WTC11 (cell line): ENCODE measurements at regions not wholly inside any gene's neighbourhood (a gene's known extent, or its start where the extent isn't known, plus 50 kb on each side); places are given as distances from the start of the nearest gene placed in this dataset.

Source experiments
- ESRRA ChIP-seq: sonication (generic); formaldehyde crosslinking; IDR thresholded peaks from 2 replicates; pipeline ENCODE4 v1.8.1; 2022; ENCODE audit warnings: mild to moderate bottlenecking, missing genetic modification reagents, borderline replicate concordance
- RORB ChIP-seq: fragments of 250-450 bp; sonication (Bioruptor Pico); IDR thresholded peaks from 2 replicates; pipeline ENCODE4 v1.9.0; 2021; ENCODE audit warnings: mild to moderate bottlenecking
- ZNF121 ChIP-seq: sonication (generic); formaldehyde crosslinking; IDR thresholded peaks from 2 replicates; pipeline ENCODE4 v1.8.0; 2023; ENCODE audit warnings: missing genetic modification reagents
- ZNF263 ChIP-seq: sonication (generic); formaldehyde crosslinking; IDR thresholded peaks from 2 replicates; pipeline ENCODE4 v1.8.1; 2022; ENCODE audit warnings: low read depth, mild to moderate bottlenecking, moderate library complexity, missing genetic modification reagents
- TF ChIP-seq, protein P1 (sequence below): sonication (generic); formaldehyde crosslinking; IDR thresholded peaks from 2 replicates; pipeline ENCODE4 v1.8.0; 2022; ENCODE audit warnings: mild to moderate bottlenecking, missing genetic modification reagents
- TF ChIP-seq, protein P2 (sequence below): fragments of 250-450 bp; sonication (Bioruptor Pico); IDR thresholded peaks from 2 replicates; pipeline ENCODE4 v2.1.2; 2022; ENCODE audit warnings: mild to moderate bottlenecking, moderate library complexity
- TF ChIP-seq, protein P3 (sequence below): fragments of 200-600 bp; IDR thresholded peaks from 2 replicates; pipeline ENCODE4 v1.8.0; 2022; ENCODE audit warnings: antibody characterized with exemption
- TF ChIP-seq, protein P4 (sequence below): fragments of 250-450 bp; sonication (Bioruptor Pico); IDR thresholded peaks from 2 replicates; pipeline ENCODE4 v1.9.0; 2021; ENCODE audit warnings: mild to moderate bottlenecking
- TF ChIP-seq, protein P5 (sequence below): sonication (generic); formaldehyde crosslinking; IDR thresholded peaks from 2 replicates; pipeline ENCODE4 v1.8.1; 2022; ENCODE audit warnings: mild to moderate bottlenecking, missing genetic modification reagents, moderate library complexity, borderline replicate concordance
- TF ChIP-seq, protein P6 (sequence below): sonication (generic); formaldehyde crosslinking; conservative IDR thresholded peaks from 2 replicates; pipeline ENCODE4 v1.8.1; 2023; ENCODE audit warnings: mild to moderate bottlenecking, low read depth, missing genetic modification reagents, moderate library complexity
- TF ChIP-seq, protein P7 (sequence below): sonication (generic); formaldehyde crosslinking; IDR thresholded peaks from 2 replicates; pipeline ENCODE4 v1.8.1; 2023; ENCODE audit warnings: mild to moderate bottlenecking, missing genetic modification reagents, borderline replicate concordance
- TF ChIP-seq, protein P8 (sequence below): sonication (generic); formaldehyde crosslinking; IDR thresholded peaks from 2 replicates; pipeline ENCODE4 v1.8.1; 2023; ENCODE audit warnings: mild to moderate bottlenecking, moderate library complexity, missing genetic modification reagents
- TF ChIP-seq, protein P9 (sequence below): sonication (generic); formaldehyde crosslinking; IDR thresholded peaks from 2 replicates; pipeline ENCODE4 v1.8.1; 2023; ENCODE audit warnings: mild to moderate bottlenecking, missing genetic modification reagents, moderate library complexity

DNA sequence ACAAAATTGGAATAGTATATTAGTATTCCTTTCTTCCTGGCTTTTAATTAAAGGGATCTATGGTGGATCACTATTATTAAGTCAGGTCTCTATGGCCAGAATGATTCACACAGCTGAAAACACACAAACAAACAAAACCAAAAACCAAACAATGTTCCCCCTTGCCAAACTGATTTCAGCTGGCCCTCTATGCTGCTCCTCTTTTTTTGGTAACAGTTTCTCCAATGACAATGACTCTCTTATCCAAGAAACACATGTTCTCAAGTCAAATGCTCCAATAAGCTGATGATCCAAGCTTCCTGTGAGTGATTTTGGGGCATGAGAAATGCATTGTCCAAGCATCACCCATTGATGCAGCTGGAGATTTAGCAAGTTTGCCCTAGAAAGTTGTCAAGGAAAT is 193.4 kb upstream of the TUT7 start:
- TF ChIP-seq, protein P1, sequence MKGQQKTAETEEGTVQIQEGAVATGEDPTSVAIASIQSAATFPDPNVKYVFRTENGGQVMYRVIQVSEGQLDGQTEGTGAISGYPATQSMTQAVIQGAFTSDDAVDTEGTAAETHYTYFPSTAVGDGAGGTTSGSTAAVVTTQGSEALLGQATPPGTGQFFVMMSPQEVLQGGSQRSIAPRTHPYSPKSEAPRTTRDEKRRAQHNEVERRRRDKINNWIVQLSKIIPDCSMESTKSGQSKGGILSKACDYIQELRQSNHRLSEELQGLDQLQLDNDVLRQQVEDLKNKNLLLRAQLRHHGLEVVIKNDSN (CRISPR knock-in tag): no peak
- TF ChIP-seq, protein P2, sequence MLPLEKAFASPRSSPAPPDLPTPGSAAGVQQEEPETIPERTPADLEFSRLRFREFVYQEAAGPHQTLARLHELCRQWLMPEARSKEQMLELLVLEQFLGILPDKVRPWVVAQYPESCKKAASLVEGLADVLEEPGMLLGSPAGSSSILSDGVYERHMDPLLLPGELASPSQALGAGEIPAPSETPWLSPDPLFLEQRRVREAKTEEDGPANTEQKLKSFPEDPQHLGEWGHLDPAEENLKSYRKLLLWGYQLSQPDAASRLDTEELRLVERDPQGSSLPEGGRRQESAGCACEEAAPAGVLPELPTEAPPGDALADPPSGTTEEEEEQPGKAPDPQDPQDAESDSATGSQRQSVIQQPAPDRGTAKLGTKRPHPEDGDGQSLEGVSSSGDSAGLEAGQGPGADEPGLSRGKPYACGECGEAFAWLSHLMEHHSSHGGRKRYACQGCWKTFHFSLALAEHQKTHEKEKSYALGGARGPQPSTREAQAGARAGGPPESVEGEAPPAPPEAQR (CRISPR knock-in tag): no peak
- TF ChIP-seq, protein P3, sequence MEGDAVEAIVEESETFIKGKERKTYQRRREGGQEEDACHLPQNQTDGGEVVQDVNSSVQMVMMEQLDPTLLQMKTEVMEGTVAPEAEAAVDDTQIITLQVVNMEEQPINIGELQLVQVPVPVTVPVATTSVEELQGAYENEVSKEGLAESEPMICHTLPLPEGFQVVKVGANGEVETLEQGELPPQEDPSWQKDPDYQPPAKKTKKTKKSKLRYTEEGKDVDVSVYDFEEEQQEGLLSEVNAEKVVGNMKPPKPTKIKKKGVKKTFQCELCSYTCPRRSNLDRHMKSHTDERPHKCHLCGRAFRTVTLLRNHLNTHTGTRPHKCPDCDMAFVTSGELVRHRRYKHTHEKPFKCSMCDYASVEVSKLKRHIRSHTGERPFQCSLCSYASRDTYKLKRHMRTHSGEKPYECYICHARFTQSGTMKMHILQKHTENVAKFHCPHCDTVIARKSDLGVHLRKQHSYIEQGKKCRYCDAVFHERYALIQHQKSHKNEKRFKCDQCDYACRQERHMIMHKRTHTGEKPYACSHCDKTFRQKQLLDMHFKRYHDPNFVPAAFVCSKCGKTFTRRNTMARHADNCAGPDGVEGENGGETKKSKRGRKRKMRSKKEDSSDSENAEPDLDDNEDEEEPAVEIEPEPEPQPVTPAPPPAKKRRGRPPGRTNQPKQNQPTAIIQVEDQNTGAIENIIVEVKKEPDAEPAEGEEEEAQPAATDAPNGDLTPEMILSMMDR: no peak
- no peak for TF ChIP-seq ZNF121
- TF ChIP-seq RORB: no peak
- TF ChIP-seq, protein P4, sequence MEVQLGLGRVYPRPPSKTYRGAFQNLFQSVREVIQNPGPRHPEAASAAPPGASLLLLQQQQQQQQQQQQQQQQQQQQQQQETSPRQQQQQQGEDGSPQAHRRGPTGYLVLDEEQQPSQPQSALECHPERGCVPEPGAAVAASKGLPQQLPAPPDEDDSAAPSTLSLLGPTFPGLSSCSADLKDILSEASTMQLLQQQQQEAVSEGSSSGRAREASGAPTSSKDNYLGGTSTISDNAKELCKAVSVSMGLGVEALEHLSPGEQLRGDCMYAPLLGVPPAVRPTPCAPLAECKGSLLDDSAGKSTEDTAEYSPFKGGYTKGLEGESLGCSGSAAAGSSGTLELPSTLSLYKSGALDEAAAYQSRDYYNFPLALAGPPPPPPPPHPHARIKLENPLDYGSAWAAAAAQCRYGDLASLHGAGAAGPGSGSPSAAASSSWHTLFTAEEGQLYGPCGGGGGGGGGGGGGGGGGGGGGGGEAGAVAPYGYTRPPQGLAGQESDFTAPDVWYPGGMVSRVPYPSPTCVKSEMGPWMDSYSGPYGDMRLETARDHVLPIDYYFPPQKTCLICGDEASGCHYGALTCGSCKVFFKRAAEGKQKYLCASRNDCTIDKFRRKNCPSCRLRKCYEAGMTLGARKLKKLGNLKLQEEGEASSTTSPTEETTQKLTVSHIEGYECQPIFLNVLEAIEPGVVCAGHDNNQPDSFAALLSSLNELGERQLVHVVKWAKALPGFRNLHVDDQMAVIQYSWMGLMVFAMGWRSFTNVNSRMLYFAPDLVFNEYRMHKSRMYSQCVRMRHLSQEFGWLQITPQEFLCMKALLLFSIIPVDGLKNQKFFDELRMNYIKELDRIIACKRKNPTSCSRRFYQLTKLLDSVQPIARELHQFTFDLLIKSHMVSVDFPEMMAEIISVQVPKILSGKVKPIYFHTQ (CRISPR knock-in tag): no peak
- no peak for TF ChIP-seq ZNF263 (CRISPR knock-in tag)
- TF ChIP-seq, protein P5, sequence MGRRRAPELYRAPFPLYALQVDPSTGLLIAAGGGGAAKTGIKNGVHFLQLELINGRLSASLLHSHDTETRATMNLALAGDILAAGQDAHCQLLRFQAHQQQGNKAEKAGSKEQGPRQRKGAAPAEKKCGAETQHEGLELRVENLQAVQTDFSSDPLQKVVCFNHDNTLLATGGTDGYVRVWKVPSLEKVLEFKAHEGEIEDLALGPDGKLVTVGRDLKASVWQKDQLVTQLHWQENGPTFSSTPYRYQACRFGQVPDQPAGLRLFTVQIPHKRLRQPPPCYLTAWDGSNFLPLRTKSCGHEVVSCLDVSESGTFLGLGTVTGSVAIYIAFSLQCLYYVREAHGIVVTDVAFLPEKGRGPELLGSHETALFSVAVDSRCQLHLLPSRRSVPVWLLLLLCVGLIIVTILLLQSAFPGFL (CRISPR knock-in tag): no peak
- TF ChIP-seq, protein P6, sequence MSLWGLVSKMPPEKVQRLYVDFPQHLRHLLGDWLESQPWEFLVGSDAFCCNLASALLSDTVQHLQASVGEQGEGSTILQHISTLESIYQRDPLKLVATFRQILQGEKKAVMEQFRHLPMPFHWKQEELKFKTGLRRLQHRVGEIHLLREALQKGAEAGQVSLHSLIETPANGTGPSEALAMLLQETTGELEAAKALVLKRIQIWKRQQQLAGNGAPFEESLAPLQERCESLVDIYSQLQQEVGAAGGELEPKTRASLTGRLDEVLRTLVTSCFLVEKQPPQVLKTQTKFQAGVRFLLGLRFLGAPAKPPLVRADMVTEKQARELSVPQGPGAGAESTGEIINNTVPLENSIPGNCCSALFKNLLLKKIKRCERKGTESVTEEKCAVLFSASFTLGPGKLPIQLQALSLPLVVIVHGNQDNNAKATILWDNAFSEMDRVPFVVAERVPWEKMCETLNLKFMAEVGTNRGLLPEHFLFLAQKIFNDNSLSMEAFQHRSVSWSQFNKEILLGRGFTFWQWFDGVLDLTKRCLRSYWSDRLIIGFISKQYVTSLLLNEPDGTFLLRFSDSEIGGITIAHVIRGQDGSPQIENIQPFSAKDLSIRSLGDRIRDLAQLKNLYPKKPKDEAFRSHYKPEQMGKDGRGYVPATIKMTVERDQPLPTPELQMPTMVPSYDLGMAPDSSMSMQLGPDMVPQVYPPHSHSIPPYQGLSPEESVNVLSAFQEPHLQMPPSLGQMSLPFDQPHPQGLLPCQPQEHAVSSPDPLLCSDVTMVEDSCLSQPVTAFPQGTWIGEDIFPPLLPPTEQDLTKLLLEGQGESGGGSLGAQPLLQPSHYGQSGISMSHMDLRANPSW (CRISPR knock-in tag): no peak
- TF ChIP-seq, protein P7, sequence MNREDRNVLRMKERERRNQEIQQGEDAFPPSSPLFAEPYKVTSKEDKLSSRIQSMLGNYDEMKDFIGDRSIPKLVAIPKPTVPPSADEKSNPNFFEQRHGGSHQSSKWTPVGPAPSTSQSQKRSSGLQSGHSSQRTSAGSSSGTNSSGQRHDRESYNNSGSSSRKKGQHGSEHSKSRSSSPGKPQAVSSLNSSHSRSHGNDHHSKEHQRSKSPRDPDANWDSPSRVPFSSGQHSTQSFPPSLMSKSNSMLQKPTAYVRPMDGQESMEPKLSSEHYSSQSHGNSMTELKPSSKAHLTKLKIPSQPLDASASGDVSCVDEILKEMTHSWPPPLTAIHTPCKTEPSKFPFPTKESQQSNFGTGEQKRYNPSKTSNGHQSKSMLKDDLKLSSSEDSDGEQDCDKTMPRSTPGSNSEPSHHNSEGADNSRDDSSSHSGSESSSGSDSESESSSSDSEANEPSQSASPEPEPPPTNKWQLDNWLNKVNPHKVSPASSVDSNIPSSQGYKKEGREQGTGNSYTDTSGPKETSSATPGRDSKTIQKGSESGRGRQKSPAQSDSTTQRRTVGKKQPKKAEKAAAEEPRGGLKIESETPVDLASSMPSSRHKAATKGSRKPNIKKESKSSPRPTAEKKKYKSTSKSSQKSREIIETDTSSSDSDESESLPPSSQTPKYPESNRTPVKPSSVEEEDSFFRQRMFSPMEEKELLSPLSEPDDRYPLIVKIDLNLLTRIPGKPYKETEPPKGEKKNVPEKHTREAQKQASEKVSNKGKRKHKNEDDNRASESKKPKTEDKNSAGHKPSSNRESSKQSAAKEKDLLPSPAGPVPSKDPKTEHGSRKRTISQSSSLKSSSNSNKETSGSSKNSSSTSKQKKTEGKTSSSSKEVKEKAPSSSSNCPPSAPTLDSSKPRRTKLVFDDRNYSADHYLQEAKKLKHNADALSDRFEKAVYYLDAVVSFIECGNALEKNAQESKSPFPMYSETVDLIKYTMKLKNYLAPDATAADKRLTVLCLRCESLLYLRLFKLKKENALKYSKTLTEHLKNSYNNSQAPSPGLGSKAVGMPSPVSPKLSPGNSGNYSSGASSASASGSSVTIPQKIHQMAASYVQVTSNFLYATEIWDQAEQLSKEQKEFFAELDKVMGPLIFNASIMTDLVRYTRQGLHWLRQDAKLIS (CRISPR knock-in tag): no peak
- no peak for TF ChIP-seq ESRRA (CRISPR knock-in tag)
- TF ChIP-seq, protein P8, sequence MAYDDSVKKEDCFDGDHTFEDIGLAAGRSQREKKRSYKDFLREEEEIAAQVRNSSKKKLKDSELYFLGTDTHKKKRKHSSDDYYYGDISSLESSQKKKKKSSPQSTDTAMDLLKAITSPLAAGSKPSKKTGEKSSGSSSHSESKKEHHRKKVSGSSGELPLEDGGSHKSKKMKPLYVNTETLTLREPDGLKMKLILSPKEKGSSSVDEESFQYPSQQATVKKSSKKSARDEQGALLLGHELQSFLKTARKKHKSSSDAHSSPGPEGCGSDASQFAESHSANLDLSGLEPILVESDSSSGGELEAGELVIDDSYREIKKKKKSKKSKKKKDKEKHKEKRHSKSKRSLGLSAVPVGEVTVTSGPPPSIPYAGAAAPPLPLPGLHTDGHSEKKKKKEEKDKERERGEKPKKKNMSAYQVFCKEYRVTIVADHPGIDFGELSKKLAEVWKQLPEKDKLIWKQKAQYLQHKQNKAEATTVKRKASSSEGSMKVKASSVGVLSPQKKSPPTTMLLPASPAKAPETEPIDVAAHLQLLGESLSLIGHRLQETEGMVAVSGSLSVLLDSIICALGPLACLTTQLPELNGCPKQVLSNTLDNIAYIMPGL: no peak
- TF ChIP-seq, protein P9, sequence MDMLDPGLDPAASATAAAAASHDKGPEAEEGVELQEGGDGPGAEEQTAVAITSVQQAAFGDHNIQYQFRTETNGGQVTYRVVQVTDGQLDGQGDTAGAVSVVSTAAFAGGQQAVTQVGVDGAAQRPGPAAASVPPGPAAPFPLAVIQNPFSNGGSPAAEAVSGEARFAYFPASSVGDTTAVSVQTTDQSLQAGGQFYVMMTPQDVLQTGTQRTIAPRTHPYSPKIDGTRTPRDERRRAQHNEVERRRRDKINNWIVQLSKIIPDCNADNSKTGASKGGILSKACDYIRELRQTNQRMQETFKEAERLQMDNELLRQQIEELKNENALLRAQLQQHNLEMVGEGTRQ (CRISPR knock-in tag): no peak
